Loucy (cell line): ENCODE measurements at regions not wholly inside any gene's neighbourhood (a gene's known extent, or its start where the extent isn't known, plus 50 kb on each side); places are given as distances from the start of the nearest gene placed in this dataset.

Experiments
- H2AFZ ChIP-seq: fragments of 200-600 bp; sonication (generic); 2 replicates; pipeline ENCODE4 v1.6.0; 2016; ENCODE audit warnings: antibody characterized with exemption, mild to moderate bottlenecking, low read length, moderate library complexity
- H3F3A ChIP-seq: fragments of 200-600 bp; 2 replicates; pipeline ENCODE4 v1.6.0; 2016; ENCODE audit warnings: antibody characterized with exemption, low read depth, mild to moderate bottlenecking
- H3K27me3 ChIP-seq: fragments of 200-600 bp; sonication (generic); 2 replicates; pipeline ENCODE4 v1.6.1; 2014; ENCODE audit warnings: low read length, mild to moderate bottlenecking; ENCODE audit not compliant: insufficient read depth, poor library complexity, severe bottlenecking
- H3K36me3 ChIP-seq: fragments of 200-600 bp; sonication (generic); 2 replicates; pipeline ENCODE4 v1.6.1; 2016; ENCODE audit warnings: low read length; ENCODE audit not compliant: insufficient read depth
- H3K4me1 ChIP-seq: fragments of 200-600 bp; sonication (generic); 2 replicates; pipeline ENCODE4 v1.5.1; 2014; ENCODE audit warnings: low read length, mild to moderate bottlenecking; ENCODE audit not compliant: insufficient read depth, poor library complexity, severe bottlenecking
- H3K4me2 ChIP-seq: fragments of 200-600 bp; sonication (generic); 2 replicates; pipeline ENCODE4 v1.6.0; 2014; ENCODE audit warnings: antibody characterized with exemption, low read length, low read depth, mild to moderate bottlenecking; ENCODE audit not compliant: poor library complexity, severe bottlenecking
- H3K4me3 ChIP-seq: fragments of 200-600 bp; sonication (generic); 2 replicates; pipeline ENCODE4 v1.5.1; 2014; ENCODE audit warnings: low read length, mild to moderate bottlenecking, mixed read lengths; ENCODE audit not compliant: poor library complexity, severe bottlenecking
- H3K79me2 ChIP-seq: fragments of 200-600 bp; sonication (generic); 2 replicates; pipeline ENCODE4 v1.6.1; 2014; ENCODE audit warnings: low read length; ENCODE audit not compliant: insufficient read depth
- H3K9ac ChIP-seq: fragments of 200-600 bp; sonication (generic); 2 replicates; pipeline ENCODE4 v1.6.0; 2014; ENCODE audit warnings: mild to moderate bottlenecking, low read depth, low read length, moderate library complexity; ENCODE audit not compliant: poor library complexity, severe bottlenecking
- H3K9me2 ChIP-seq: fragments of 200-600 bp; sonication (generic); replicated peaks from 2 replicates; pipeline ENCODE4 v1.6.1; 2016; ENCODE audit warnings: low read depth, low read length, mixed read lengths
- H3K9me3 ChIP-seq: fragments of 200-600 bp; sonication (generic); 2 replicates; pipeline ENCODE4 v1.6.1; 2014; ENCODE audit warnings: mild to moderate bottlenecking, antibody characterized with exemption, low read length, low read depth; ENCODE audit not compliant: insufficient read depth
- H4K20me1 ChIP-seq: fragments of 200-600 bp; sonication (generic); 2 replicates; pipeline ENCODE4 v1.6.0; 2014; ENCODE audit warnings: antibody characterized with exemption, low read length, mild to moderate bottlenecking; ENCODE audit not compliant: insufficient read depth, poor library complexity, severe bottlenecking
- EZH2phosphoT487 ChIP-seq: fragments of 200-600 bp; IDR thresholded peaks from 2 replicates; pipeline ENCODE4 v1.6.1; 2018; ENCODE audit warnings: antibody characterized with exemption, mild to moderate bottlenecking, moderate library complexity, borderline replicate concordance
- TF ChIP-seq, protein P1 (sequence below): fragments of 200-600 bp; sonication (generic); conservative IDR thresholded peaks from 2 replicates; pipeline ENCODE4 v1.5.1; 2014; ENCODE audit warnings: mild to moderate bottlenecking, antibody characterized with exemption, low read length

DNA sequence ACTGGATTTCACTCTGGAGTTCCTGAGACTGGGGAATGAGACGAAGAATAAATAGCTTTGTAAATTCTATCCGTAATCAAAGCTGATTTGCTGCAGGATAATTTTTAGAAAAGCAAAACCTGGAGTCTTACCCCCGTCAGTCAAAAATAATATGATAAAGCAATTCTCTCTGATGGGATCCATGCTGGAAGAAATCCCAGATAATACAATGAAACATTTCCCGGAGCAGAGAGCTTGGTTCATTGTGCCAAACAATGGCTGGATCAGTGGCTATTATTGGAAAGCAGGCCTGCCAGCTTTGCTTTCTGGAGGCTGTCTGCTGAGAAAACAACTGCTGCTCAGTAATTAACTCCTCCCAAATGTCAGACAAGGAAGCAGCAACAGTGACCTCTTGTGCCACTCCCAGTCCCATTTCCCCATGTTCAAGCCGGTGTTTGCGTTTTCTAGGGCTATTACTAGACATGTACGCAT lies 609.4 kb upstream of the PCDH15 start:
- TF ChIP-seq EZH2phosphoT487, result no peak
- TF ChIP-seq, protein P1, sequence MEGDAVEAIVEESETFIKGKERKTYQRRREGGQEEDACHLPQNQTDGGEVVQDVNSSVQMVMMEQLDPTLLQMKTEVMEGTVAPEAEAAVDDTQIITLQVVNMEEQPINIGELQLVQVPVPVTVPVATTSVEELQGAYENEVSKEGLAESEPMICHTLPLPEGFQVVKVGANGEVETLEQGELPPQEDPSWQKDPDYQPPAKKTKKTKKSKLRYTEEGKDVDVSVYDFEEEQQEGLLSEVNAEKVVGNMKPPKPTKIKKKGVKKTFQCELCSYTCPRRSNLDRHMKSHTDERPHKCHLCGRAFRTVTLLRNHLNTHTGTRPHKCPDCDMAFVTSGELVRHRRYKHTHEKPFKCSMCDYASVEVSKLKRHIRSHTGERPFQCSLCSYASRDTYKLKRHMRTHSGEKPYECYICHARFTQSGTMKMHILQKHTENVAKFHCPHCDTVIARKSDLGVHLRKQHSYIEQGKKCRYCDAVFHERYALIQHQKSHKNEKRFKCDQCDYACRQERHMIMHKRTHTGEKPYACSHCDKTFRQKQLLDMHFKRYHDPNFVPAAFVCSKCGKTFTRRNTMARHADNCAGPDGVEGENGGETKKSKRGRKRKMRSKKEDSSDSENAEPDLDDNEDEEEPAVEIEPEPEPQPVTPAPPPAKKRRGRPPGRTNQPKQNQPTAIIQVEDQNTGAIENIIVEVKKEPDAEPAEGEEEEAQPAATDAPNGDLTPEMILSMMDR, result no peak
- Histone ChIP-seq H3K4me1 (no peaks in the 10 kb centered on the region), H2AFZ (no peak overlapping the region), H3K4me3 (no peak overlapping the region), H3K27me3 (no peaks in the 10 kb centered on the region), H3K9ac (no peak overlapping the region), H3F3A (no peaks in the 10 kb centered on the region), H3K79me2 (no peaks in the 10 kb centered on the region), H3K4me2 (no peak overlapping the region), H3K9me2 (no peaks in the 10 kb centered on the region), H3K36me3 (no peaks in the 10 kb centered on the region), H3K9me3 (no peaks in the 10 kb centered on the region), H4K20me1 (no peaks in the 10 kb centered on the region)

DNA sequence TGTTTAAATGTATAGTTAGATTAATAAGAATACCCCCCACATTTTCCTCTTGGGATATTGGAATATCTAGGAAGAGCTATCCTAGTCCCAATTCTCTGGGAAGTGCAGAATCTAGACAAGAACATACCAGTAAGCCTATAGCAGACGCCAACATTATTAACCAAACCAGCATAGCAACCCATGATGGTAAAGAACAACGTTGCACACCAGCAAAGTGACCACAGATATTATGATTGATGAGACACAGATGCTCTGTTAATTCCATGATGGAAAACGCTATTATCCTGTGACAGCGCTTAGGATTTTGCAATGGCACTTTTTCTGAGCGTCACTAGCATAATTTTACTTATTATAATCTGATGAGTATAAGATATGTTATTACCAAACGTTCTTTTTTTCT lies 603.1 kb upstream of the PCDH15 start:
- Histone ChIP-seq H3K4me2 (no peak overlapping the region), H3K27me3 (no peaks in the 10 kb centered on the region), H3K9me2 (no peaks in the 10 kb centered on the region), H3K9ac (no peak overlapping the region), H3K9me3 (no peaks in the 10 kb centered on the region), H3K4me1 (no peaks in the 10 kb centered on the region), H3K79me2 (no peaks in the 10 kb centered on the region), H3K36me3 (no peaks in the 10 kb centered on the region), H4K20me1 (no peaks in the 10 kb centered on the region), H3F3A (no peaks in the 10 kb centered on the region), H3K4me3 (no peak overlapping the region), H2AFZ (no peak overlapping the region)
- no peak for TF ChIP-seq EZH2phosphoT487
- TF ChIP-seq, protein P1, result no peak

DNA sequence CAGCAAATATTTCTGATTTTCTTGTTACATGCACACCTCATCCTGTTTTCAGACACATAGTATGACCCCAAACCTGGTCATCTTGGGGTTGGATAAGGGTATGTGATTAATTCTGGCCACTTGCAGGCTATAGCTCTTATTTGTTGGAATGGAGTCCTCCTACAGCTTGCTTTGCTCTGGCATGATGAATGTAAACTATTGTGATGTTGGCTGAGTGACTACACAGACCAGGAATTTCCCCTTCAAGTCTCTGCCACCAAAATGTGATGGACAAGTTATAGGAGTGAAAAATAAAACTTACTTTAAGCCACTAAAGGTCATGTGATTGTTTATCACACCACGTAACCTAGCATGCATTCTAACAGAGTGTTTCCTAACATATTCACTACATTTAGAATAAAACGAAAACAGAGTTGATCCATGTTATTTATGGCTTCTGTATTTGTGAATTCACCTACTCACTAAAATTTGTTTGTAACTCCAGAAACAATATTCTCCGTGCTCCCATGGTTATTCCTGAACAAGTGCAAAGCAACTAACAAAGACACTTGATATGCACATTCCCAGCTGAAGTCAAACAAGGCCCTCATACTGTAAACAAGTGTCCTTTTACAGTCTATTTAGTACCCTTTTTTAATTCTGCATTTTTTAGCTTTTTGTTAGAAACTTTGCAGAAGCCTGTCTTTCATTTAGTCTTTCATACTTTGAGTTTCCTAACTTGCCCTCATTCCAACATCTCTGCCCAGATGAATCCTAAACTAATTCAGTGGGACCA lies 599.2 kb upstream of the PCDH15 start:
- Histone ChIP-seq H3K36me3 (no peaks in the 10 kb centered on the region), H3K4me2 (no peak overlapping the region), H3K9me3 (no peaks in the 10 kb centered on the region), H3K27me3 (no peaks in the 10 kb centered on the region), H3K4me1 (no peaks in the 10 kb centered on the region), H2AFZ (no peak overlapping the region), H4K20me1 (no peaks in the 10 kb centered on the region), H3F3A (no peaks in the 10 kb centered on the region), H3K4me3 (no peak overlapping the region), H3K9me2 (no peaks in the 10 kb centered on the region), H3K79me2 (no peaks in the 10 kb centered on the region), H3K9ac (no peak overlapping the region)
- TF ChIP-seq, protein P1, result no peak
- TF ChIP-seq EZH2phosphoT487, result no peak
